Breast epithelium (tissue), 3 donors: ENCODE measurements at regions not wholly inside any gene's neighbourhood (a gene's known extent, or its start where the extent isn't known, plus 50 kb on each side); places are given as distances from the start of the nearest gene placed in this dataset.

Experiments
- POLR2A ChIP-seq: fragments of 450-650 bp; IDR thresholded peaks from one replicate; pipeline ENCODE4 v1.6.1; 2016; ENCODE audit warnings: antibody characterized with exemption, mild to moderate bottlenecking, moderate library complexity
- POLR2AphosphoS5 ChIP-seq, 3 donors: sonication (generic); formaldehyde crosslinking; IDR thresholded peaks; one replicate each; pipeline ENCODE4 v1.6.1; 2017; ENCODE audit warnings: antibody characterized with exemption in 3 of 3
- TF ChIP-seq, protein P1 (sequence below), 3 donors: fragments of 450-650 bp; IDR thresholded peaks; one replicate each; pipeline ENCODE4 v1.5.1; 2016 to 2017; ENCODE audit warnings: antibody characterized with exemption in 3 of 3, mild to moderate bottlenecking in 3 of 3, moderate library complexity in 3 of 3

DNA sequence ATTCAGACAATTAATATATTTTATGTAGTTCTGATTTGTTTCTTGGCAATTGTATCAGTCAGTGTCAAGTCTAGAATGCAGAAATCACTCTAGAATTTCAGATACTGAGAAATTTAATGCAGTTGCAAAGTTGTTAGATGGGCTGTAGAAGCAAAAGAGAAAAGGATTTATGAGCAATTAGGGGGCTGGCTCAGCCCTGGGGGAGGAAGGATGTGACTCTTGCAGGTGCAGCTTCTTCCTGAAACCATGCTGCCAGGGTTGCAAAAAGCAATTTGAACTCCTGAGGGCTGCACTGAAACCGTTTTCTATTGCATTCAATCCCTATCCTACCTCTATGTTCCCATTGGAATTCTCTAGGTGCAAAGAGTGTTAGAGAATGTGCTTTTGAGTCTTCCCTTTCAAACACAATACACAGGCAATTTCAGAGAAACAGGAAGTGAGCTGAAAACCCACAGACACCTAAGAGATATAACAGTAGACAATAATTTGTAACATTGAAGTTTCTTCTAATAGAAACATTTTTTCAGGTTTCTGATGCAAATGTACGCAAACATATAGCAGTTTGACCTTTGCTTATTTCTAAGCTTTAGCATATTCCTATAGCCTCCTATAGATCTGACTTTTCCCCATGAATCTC lies 814.7 kb upstream of the ATXN8OS start:
- TF ChIP-seq, protein P1, sequence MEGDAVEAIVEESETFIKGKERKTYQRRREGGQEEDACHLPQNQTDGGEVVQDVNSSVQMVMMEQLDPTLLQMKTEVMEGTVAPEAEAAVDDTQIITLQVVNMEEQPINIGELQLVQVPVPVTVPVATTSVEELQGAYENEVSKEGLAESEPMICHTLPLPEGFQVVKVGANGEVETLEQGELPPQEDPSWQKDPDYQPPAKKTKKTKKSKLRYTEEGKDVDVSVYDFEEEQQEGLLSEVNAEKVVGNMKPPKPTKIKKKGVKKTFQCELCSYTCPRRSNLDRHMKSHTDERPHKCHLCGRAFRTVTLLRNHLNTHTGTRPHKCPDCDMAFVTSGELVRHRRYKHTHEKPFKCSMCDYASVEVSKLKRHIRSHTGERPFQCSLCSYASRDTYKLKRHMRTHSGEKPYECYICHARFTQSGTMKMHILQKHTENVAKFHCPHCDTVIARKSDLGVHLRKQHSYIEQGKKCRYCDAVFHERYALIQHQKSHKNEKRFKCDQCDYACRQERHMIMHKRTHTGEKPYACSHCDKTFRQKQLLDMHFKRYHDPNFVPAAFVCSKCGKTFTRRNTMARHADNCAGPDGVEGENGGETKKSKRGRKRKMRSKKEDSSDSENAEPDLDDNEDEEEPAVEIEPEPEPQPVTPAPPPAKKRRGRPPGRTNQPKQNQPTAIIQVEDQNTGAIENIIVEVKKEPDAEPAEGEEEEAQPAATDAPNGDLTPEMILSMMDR (IDR thresholded peaks at IDR 0.05), result no peak
- TF ChIP-seq POLR2A (no peak), POLR2AphosphoS5 (IDR thresholded peaks at IDR 0.05) (no peak)
